Right renal cortex interstitium (tissue), 3 donors: ENCODE measurements at regions not wholly inside any gene's neighbourhood (a gene's known extent, or its start where the extent isn't known, plus 50 kb on each side); places are given as distances from the start of the nearest gene placed in this dataset.
"Not testable (repeated sequence)": the region's sequence is repeated elsewhere in the genome, so short reads cannot be mapped to it uniquely, and the experiment has no call there.

Experiments
- DNase-seq, 3 donors: peaks; one replicate each; pipeline ENCODE4 v3.0.0-alpha.2; 2013; ENCODE audit warnings: low read depth in 3 of 3, low spot score in 2 of 3

DNA sequence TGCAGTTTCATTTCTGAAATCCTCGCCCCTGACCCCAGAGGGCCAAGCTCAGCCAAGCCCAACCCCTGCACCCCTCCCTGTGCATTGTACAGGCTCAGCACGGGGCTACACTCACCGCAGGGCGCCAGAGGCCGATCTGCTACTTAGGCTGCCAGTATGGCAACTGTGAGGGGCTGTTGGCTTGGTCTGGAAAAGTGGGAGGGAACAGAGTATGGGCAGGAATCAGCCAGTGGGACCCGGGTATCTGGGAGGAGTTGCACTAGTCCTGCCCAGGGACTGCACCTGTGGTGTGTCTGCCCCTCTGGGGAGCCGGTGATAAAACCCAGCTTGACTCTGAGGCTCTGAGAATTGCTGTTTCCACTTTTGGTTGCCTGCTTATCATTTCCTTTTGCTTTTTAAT lies 167.4 kb upstream of the KIF2A start:
- DNase-seq, result no peak

DNA sequence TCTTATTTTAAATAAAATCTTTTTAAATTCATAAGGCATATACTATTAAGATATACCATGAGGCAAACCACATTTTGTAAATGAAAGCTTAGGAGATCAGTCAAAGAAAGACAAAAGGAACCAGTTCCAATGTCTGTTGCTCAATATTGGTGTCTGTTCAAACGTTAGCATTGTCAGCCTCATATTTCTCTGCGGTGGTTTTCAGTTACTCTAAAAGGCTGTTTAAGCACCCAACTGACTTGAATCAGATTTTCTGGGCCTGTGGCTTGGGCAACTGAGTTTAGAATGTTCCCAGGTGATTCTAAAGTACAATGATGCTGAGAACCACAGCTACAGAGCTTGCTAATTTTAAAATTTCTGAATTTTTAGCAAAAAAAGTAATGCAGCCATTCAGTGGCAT lies 166.3 kb upstream of the KIF2A start:
- no peak for DNase-seq

DNA sequence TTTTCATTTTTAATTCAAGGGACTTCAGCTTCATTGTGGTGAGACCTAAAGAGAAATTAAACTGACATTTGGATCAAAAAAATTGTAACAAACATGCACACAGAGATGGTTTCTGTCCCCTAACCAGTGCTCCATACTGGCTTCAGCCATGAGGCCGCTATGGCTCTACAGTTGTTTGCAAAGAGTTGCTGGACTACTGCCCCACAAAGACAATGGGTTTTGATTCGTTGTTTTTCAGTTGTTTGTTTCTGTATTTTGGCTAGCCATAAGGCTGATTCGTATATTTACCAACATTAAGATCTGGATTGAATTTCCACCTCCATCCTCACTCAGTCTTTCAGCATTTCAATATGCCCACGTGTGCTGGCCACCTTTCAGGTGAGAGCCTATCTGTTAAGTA lies 163.7 kb upstream of the KIF2A start:
- no peak for DNase-seq

DNA sequence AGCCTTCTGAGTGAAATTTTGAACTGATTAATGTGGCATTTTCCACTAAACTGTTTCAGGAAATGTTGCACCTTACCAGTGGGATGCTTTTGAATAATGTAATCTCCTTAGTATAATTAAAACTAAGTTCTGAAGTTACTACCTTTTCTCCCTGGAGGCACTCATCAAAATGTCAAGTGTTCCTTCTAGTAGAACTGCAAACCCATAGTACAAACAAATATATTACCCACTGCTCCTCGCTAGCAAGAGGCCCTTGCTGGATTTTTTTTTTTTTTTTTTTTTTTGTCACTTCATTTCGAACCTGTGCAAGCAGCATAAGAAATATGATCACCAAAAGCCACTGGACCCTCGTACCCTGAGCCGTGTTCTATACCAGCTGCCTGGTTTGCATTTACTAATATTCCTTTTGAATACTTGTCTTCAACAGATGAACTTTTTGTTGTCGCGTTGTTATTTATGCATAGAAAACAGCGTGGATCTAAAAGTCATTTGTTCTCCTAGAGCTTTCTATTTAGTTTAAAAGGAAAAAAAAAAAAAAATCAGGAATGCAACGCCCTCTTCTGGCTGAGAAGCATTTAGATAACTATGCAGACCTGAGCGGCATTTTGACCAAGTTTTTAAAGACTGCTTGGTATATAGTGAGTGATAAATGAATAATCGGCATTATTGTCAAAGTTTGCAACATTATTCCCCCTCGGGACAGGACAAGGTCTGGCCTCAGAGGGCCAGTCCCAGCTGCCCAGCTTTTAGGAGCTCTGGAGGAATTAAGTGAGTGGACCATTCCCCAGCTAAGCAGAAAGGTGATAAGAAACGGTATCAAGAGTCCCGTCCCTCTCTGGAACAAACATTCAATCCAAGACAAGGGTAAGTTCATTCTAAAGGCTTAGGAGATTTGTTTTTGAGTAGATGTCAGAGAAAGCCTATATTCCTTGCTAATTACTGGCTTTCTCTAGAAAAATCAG lies 162.5 kb upstream of the KIF2A start:
- DNase-seq, result peak; percentile 29 to 47 (median 29)

DNA sequence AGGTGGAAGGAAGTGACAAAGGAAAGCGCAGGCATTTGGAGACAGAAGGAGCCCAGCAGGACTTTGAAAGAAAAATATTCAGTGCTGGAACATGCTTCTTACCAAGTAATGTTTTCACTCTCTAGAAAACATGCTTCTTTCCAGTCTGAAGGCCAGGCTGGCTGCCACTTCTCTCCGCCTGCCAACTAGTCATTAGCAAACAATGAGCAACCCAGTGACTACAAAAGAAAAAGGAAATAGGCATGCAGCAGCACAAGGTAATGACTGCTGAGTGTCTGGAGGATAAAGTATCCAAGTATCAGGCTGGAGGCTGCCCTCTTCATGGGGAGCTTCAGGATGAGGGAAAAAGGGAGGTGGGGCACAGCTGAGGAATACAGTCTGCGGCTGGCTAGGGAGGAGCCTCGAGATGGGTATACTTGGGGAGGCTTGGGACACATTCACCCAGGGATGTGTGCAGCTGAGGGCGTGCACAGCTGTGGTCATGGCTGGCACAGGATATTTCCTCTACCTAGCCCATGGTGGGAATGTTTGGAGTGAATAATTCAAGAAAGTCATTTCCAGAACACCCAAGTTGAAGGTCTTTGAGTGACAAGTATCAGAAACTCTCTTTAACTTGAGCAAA lies 161.5 kb upstream of the KIF2A start:
- no peak for DNase-seq

DNA sequence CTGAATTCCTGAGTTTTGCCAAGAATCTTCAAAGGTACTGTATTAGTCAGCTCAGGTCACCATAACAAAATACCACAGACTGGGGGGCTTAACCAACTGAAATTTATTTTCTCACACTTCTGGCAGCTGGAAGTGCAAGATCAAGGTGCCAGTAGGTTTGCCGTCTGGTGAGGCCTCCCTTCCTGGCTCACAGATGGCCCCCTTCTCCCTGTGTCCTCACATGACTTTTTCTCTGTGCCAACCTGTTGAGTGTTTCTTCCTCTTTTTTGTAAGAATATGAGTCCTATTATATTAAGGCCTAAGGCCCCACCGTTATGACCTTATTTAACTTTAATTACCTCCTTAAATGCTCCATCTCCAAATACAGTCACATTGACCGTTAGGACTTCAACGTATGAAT lies 156.1 kb upstream of the KIF2A start:
- DNase-seq, result no peak

DNA sequence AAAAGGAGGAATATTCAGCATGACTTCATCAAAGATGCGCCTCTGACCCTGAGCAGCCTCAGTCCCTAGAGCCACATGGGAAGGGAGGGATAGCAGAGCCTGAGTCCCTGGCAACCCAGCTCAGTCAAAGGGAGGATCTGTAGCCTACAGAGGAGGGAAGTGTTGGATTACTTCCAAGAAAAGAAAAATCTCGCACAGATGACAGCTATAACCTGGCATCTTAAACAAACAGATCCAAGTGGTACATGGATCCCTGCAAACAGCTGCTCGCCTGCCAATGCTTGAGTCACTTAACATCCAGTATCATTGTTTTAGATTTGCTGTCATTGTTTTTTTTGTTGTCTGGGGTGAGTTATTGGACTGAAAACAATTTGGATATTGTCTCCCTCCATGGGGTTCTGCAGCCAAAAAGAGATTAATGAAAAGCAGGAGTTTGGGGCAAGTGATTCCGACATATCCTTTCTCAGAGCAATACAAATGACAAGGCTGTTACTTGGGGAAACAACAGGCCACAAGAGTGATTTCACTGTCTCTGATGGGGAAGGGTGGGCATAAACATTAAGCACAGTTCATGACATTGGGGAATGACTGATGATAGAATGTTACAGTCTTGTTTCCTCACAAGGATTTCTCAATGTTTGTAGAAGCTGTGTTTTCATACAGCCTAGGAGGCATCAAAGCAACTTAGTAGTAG lies 153.5 kb upstream of the KIF2A start:
- no peak for DNase-seq

DNA sequence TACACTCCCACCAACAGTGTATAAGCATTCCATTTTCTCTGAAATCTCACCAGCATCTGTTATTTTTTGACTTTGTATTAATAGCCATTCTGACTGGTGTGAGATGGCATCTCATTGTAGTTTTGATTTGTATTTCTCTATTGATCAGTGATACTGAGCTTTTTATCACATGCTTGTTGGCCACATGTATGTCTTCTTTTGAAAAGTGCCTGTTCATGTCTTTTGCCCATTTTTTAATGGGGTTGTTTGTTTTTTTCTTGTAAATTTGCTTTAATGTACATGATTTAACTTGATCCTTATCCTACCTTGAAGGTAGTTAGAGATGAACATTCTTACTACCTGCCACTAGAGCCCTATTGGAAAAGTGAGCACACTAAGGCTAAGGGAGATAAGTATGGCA lies 151.2 kb upstream of the KIF2A start:
- DNase-seq, result no peak

DNA sequence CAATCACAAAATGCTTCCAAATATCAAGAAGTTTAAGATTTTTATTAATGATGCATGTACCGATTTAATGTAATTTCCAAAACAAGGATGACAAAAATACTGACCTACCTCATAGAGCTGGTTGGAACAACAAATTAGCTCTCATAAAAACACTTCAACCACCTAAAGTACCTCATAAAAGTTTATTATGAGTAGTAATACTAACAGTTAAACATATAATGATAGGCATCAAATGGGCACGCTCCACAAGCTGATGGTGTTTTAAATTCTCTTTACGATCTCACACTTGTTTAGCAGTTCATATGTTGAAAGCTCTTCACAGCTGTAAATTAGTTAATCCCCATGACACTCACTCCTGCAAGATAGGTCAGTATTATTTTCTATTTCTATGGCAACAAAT lies 150.0 kb upstream of the KIF2A start:
- DNase-seq, result no peak

DNA sequence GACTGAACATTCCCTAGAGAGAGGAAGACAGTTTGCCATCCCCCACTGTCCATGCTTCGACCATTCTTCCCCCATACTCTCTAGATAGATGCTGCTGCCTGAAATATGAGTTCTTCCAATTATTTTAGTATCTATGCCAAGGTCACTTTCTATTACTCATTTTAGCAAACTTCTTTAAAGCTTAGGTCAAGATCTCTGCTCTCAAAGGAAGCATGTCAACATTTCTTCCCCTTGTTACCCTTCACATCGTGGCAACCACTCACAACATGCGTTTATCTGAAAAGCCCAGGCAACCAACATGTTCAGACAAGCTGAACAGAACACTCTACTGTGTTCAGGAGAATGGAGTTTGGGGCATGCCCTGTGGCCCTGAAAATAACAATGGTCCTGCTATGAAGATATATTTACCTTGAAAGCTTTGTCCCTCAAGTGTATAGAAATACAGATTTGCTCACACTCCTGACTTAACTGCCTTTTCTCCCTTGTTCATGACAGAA lies 138.4 kb upstream of the KIF2A start:
- DNase-seq, result no peak

DNA sequence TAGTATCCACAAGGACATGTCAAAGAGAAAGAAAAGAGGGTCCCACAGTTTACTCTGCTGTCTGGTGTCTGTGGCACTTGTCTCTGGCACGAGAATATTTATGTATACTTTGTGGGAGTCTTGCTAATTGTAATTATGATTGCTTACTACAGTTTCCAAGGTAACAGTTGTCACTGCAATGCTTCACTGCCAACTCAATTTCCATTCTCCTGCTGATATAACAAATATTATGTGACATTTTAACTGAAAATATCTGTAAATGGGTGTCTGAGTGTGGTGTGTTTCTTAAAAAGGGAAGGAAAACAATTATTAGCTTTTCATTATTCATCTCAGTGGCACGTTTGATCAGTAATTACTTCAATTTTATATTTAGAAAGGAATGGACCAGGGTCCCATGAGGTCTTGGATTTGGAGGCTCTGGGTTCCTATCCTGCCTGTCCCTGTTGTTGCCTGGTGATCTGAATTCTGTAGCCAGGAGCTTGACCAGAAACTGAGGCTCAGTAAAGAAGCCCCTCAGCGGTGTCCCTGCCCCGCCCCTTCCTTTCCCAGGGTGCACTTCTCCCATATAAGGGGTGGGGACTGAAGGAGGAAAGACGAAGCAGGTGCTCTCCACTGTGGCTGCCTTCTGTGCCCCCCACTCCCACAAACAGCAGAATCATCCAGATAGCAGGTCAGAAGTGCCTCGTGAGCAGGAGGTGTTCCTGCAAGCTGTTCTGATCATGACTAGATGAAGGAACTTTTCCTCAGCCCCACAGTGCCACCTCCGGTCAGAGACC lies 137.3 kb upstream of the KIF2A start:
- no peak for DNase-seq

DNA sequence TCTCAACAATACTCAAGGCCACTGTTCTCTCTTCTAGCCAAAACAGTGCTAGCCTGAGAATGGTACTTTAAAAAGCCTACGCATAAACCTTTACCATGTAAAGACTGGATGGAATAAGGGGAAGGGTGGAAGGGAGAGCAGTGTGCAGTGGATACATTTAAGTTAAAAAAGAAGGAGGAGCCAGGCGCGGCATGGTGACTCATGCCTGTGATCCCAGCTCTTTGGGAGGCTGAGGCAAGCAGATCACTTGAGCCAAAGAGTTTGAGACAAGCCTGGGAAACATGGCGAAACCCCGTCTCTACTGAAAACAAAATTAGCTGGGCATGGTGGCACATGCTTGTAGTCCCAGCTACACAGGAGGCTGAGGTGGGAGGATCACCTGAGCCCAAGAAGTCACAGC lies 127.7 kb upstream of the KIF2A start:
- DNase-seq, result no peak

DNA sequence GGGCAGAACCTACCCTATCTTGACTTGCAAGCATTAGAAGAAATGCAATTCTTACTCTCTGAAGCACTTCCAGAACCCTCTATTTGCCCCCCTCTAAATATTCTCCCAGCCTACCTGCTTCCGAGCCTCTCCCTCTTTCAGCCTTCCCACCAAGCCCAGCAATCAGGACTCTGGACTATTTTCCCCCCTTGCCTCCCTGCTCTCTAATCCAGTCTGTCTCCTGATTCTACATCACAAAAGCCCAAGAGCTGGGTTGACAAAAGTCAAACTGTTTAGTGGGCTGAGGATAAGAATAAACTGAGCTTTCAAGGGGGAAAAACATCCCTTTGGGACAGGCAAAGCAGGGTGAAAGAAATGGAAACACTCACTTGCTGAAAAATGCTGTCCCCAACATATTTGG lies 123.2 kb upstream of the KIF2A start:
- DNase-seq, result no peak

DNA sequence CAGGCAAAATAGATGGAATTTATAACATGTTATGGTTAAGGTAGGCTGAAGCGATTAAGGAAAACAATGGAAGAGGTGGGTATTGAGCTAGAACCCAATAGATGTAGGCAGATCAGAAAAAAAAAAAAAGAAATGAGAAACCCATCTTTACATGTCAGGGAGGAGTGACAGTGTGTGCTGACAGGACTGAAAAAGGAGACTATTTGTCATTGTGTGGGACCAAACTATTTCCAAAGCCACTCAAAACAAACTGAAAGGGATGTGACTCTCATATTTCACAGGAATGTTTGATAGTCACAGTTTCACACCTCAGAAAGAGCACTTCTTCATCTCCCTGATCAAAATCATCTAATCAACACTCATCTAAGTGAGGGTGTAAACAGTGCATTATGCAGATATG lies 122.3 kb upstream of the KIF2A start:
- no peak for DNase-seq

DNA sequence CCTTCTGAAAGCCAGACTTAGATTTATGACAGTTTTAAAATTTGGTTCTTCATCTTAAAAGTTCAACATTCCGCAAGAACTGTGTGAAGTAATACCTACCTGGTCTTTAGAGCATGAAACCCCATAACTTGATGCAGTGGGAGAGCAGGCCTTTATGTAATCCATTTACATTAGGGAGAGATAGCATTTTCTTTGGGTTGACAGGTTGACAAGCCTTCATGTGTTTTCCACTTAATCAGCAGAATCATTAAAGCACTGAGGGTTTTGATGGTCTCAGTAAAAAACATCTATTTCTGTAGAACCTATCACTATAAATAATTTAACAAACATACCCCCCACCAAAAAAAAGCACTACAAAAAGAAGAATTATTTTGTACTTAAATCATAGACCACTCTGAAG lies 121.6 kb upstream of the KIF2A start:
- no peak for DNase-seq

DNA sequence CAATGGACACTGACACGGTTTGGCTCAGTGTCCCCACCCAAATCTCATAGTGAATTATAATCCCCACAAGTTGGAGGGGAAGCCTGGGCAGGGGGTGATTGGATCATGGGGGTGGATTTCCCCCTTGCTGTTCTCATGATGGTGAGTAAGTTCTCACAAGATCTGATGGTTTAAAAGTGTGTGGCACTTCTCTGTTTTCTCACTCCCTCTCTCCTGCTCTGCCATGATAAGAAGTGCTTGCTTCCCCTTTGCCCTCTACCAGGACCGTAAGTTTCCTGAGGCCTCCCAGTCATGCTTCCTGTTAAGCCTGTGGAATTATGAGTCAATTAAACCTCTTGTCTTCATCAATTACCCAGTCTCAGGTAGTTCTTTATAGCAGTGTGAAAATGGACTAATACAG lies 115.8 kb upstream of the KIF2A start:
- DNase-seq, result no peak

DNA sequence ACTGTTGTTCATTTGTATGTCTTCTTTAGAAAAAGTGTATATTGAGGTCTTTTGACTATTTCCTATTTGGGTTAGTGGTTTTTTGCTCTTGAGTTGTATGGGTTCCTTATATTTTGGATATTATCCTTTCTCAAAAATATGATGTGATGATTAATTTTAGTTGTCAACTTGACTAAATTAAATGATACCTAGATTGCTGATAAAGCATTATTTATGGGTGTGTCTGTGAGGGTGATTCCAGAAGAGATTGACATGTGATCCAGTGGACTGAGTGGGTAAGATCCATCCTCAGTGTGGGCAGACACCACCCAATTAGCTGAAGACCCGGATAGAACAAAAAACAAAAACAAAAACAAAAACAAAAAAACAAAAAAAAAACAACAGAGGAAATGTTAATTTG lies 115.1 kb upstream of the KIF2A start:
- DNase-seq, result no peak

DNA sequence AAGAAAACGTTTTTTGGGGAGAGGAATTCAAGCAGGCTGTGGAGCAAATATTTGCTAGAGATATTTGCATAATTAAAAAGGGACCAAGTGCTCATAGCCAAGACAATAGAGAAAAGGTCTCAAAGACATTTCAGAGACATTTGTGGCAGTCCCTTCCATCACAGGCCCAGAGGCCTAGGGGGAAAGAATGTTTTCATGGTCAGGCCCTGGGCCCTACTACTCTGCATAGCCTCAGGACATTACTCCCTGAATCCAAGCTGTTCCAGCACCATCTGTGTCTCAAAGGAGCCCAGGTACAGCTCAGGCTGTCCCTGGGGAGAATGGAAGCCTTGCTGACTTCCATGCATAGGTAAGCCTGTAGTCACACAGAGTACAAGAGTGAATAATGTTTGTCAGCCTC lies 113.0 kb upstream of the KIF2A start:
- no peak for DNase-seq

DNA sequence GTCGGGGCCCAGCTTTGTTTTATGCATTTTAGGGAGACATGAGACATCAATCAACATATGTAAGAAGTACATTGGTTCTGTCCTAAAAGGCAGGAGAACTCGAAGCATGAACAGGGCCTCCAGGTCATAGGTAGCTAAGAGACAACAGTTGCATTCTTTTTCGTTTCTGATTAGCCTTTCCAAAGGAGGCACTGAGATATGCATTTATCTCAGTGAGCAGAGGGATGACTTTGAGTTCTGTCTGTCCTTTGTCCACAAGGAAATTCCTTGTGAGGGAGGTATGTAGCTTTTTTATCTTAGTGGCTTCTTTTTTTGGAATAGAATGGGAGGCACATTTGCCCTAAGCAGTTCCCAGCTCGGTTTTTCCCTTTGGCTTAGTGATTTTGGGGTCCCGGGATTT lies 109.5 kb upstream of the KIF2A start:
- not testable (repeated sequence) for DNase-seq

DNA sequence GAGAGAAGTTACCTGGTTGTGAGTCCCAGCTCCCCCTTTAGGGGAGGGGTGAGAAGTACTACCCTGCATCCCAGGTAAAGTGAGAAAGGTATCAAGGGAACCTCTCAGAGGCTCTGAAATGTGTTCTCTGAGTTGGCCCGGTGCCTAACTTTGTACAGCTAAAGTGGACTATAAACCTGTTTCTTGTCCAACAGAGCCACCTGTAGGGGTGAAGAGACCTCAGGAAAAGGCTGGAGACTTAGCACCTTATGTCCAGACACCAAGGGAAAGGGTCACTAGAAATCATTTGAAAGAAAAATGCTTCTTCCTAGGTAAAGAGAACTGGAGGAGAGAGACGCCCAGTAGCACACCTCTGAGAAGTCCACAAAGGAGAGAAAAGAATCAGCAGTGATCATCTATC lies 108.3 kb upstream of the KIF2A start:
- no peak for DNase-seq

DNA sequence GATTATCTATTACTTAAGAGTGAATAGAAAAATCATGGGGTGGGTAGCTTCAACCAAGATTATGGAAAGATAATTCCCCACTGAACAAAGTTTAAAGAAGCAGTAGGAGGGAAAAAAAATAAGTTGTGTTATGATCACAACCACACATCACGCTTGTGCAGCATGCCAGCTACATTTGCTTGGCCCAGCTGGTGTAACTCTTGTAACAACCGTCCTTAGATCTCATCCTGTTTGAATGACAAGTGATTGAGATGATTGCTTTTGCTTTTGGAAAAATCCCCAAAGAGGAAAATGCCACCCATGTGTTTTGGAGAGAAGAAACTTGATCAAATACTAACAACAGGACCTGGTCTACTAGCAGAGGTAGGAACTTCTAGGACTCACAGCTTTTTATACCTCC lies 107.6 kb upstream of the KIF2A start:
- DNase-seq, result no peak
